ENCODE measurements at regions not wholly inside any gene's neighbourhood (a gene's known extent, or its start where the extent isn't known, plus 50 kb on each side); places are given as distances from the start of the nearest gene placed in this dataset.

DNA sequence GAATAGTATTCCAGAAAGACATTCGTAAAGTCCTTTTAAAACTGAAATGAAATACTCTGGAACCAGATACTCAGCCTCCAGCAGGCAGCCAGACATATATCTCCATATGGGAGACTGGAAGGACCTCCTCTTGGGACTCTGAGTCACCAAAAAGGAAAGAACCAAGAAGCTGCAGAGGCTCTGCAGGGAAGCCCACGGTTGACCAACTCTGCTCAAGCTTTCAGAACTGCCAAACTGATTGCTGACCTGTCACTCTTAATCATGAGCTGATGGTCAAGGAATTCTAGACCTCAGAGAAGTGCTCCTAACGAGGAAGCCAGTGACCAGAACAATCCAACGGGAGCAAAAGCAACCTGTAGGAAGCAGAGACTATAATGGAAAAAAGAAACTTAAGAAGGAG is 434.7 kb downstream of the EIPR1 start:
- Histone ChIP-seq H3K27me3 (replicated peaks in 1 of 4; ENCODE audit: control insufficient read depth in 3 of 4, extremely low read depth in 1 of 4, insufficient read depth in 3 of 4, low read length in 3 of 4) (no peaks in the 10 kb centered on the region), H2BK15ac (ENCODE audit: low read length) (no peak overlapping the region), H3K56ac (replicated peaks; ENCODE audit: insufficient read length, low read depth, low read length) (no peak overlapping the region), H3K9ac (replicated peaks in 1 of 4; ENCODE audit: extremely low read depth in 1 of 4, low read depth in 3 of 4, low read length in 3 of 4) (no peak overlapping the region), H3K18ac (ENCODE audit: extremely low read depth, low read length) (no peak overlapping the region), H3K23ac (ENCODE audit: insufficient read length) (no peak overlapping the region), H3K14ac (ENCODE audit: insufficient read length) (no peak overlapping the region), H2AFZ (ENCODE audit: low read length) (no peak overlapping the region), H3K23me2 (ENCODE audit: low read depth, low read length) (no peaks in the 10 kb centered on the region; the same call in 1 of the 2 replicates), H3K9me3 (ENCODE audit: insufficient read depth in 2 of 2, low read depth in 1 of 2, low read length in 1 of 2) (no peaks in the 10 kb centered on the region), H3K27ac (ENCODE audit: low read depth, low read length) (no peak overlapping the region), H3K36me3 (ENCODE audit: control insufficient read depth in 2 of 4, insufficient read depth in 4 of 4, low read length in 3 of 4) (no peaks in the 10 kb centered on the region), H2BK12ac (ENCODE audit: low read depth, low read length) (no peak overlapping the region), H2BK20ac (ENCODE audit: low read length) (no peak overlapping the region), H4K5ac (ENCODE audit: insufficient read length, low read depth, low read length) (no peak overlapping the region), H3K79me2 (ENCODE audit: control insufficient read depth in 1 of 2, insufficient read depth in 2 of 2, low read length in 2 of 2) (no peaks in the 10 kb centered on the region), H3K79me1 (ENCODE audit: low read depth, low read length) (no peaks in the 10 kb centered on the region), H2BK5ac (ENCODE audit: low read depth, low read length) (no peak overlapping the region), H3K4me2 (ENCODE audit: insufficient read depth in 1 of 2, low read depth in 2 of 2, low read length in 2 of 2) (no peak overlapping the region), H4K20me1 (replicated peaks in 1 of 2; ENCODE audit: control insufficient read depth in 1 of 2, insufficient read depth in 2 of 2, low read length in 2 of 2) (no peaks in the 10 kb centered on the region), H3K4me1 (replicated peaks in 1 of 4; ENCODE audit: control insufficient read depth in 3 of 4, insufficient read depth in 4 of 4, low read length in 3 of 4) (peaks cover 0 to 2% (median 0%) of the 10 kb centered on the region in 4 experiments; a peak in 1 of 7 replicates), H3K4me3 (ENCODE audit: extremely low read depth in 1 of 4, insufficient read depth in 2 of 4, low read depth in 3 of 4, low read length in 4 of 4) (no peak overlapping the region), H3K4ac (replicated peaks; ENCODE audit: insufficient read length, low read depth, low read length) (no peak overlapping the region), H2AK5ac (ENCODE audit: low read depth, low read length) (no peak overlapping the region), H2BK120ac (replicated peaks; ENCODE audit: low read depth, low read length) (no peak overlapping the region), H4K8ac (ENCODE audit: extremely low read depth, insufficient read depth, low read length) (no peak overlapping the region), H4K91ac (replicated peaks; ENCODE audit: insufficient read length, low read length) (no peak overlapping the region)
- FAIRE-seq (no peak), DNase-seq (ENCODE audit: low read depth in 1 of 2, low spot score in 2 of 2) (no peak)
- TF ChIP-seq EZH2 (IDR thresholded peaks at IDR 0.05; ENCODE audit: low read depth, low read length, severe bottlenecking) = no peak
- TF ChIP-seq CBX8 (IDR thresholded peaks at IDR 0.05; ENCODE audit: borderline replicate concordance, low read depth, low read length) = no peak
- no peak for TF ChIP-seq SP1 (IDR thresholded peaks at IDR 0.05; ENCODE audit: low read depth, low read length)
- no peak for TF ChIP-seq SAP30 (IDR thresholded peaks at IDR 0.05; ENCODE audit: insufficient read depth, insufficient replicate concordance, low read length)
- TF ChIP-seq SP4 (IDR thresholded peaks at IDR 0.05; ENCODE audit: low read length) = no peak
- no peak for TF ChIP-seq HDAC2 (IDR thresholded peaks at IDR 0.05; ENCODE audit: borderline replicate concordance in 1 of 2, low read depth in 2 of 2, low read length in 2 of 2)
- CTCF ChIA-PET (ENCODE audit: partially characterized antibody) = no interaction called here
- POLR2A ChIA-PET (ENCODE audit: partially characterized antibody) = interaction anchor here (0.5 kb wide), 1 partner anchor 394 kb away, joined by 3 read pairs; no protein-coding TSS in a partner anchor
- 93% methylated on average over 4 of the region's 4 CpGs; no CpG with 5 or more reads in 1 of the 2 experiments for WGBS, 2 experiments (ENCODE audit: extremely low coverage in 1 of 2, insufficient coverage in 1 of 2, insufficient read length in 1 of 2, insufficient replicate concordance in 2 of 2, low coverage in 1 of 2, low lambda C conversion rate in 2 of 2, missing lambda C conversion rate in 1 of 2)

All from H1 (cell line).